Caco-2 (cell line): ENCODE measurements at regions not wholly inside any gene's neighbourhood (a gene's known extent, or its start where the extent isn't known, plus 50 kb on each side); places are given as distances from the start of the nearest gene placed in this dataset.
"Not testable (repeated sequence)": the region's sequence is repeated elsewhere in the genome, so short reads cannot be mapped to it uniquely, and the experiment has no call there.

Source experiments
- BruUV-seq: library from RNA; stranded (reverse); fragments of 400-500 nt; replicated peaks from 2 replicates; lab custom pipeline; 2021; lab: Mats Ljungman, UMichigan
- CTCF ChIA-PET: fragments of 300-600 bp; sonication (Branson Sonifier 250); formaldehyde crosslinking; loops from one replicate; lab custom pipeline; 2022; ENCODE audit warnings: antibody characterized with exemption; lab: Charles Lee
- POLR2A ChIA-PET: fragments of 300-600 bp; sonication (Branson Sonifier 250); formaldehyde crosslinking; loops from one replicate; lab custom pipeline; 2022; ENCODE audit warnings: antibody characterized with exemption; lab: Charles Lee
- DNase-seq, 2 experiments: peaks; one replicate each; pipeline versions ENCODE4 v3.0.0 to v3.0.0-alpha.2; 2020 to 2022
- H3K27me3 ChIP-seq: replicated peaks from 2 replicates; pipeline ENCODE4 v1.6.0; 2011; ENCODE audit warnings: low read length; ENCODE audit not compliant: control insufficient read depth, insufficient read depth
- H3K36me3 ChIP-seq: 2 replicates; pipeline ENCODE4 v1.5.1; 2011; ENCODE audit warnings: low read length; ENCODE audit not compliant: control insufficient read depth, insufficient read depth
- H3K4me1 ChIP-seq: fragments of 250-450 bp; sonication (Bioruptor Pico); 2 replicates; pipeline ENCODE4 v1.5.1; 2020; ENCODE audit warnings: mild to moderate bottlenecking
- H3K4me3 ChIP-seq: 2 replicates; pipeline ENCODE4 v1.5.1; 2011; ENCODE audit warnings: low read depth, mild to moderate bottlenecking, control low read depth, low read length
- H3K9me3 ChIP-seq: fragments of 250-450 bp; sonication (Bioruptor Pico); 2 replicates; pipeline ENCODE4 v1.5.1; 2020; ENCODE audit warnings: mild to moderate bottlenecking, moderate library complexity
- H3K27ac Mint-ChIP-seq: one replicate; pipeline ENCODE4 v1.8.0; 2022; ENCODE audit warnings: mixed read lengths; ENCODE audit not compliant: unreplicated experiment
- H3K27me3 Mint-ChIP-seq: one replicate; pipeline ENCODE4 v1.8.0; 2022; ENCODE audit warnings: mixed read lengths; ENCODE audit not compliant: insufficient read depth, unreplicated experiment
- H3K36me3 Mint-ChIP-seq: one replicate; pipeline ENCODE4 v1.8.0; 2022; ENCODE audit warnings: mild to moderate bottlenecking, mixed read lengths; ENCODE audit not compliant: insufficient read depth, unreplicated experiment
- H3K4me1 Mint-ChIP-seq: one replicate; pipeline ENCODE4 v1.8.0; 2022; ENCODE audit warnings: low read depth, mixed read lengths; ENCODE audit not compliant: unreplicated experiment
- H3K4me3 Mint-ChIP-seq: one replicate; pipeline ENCODE4 v1.8.0; 2022; ENCODE audit warnings: mild to moderate bottlenecking, moderate library complexity, mixed read lengths; ENCODE audit not compliant: unreplicated experiment
- H3K9me3 Mint-ChIP-seq: one replicate; pipeline ENCODE4 v1.8.0; 2022; ENCODE audit warnings: mixed read lengths; ENCODE audit not compliant: unreplicated experiment
- CTCF ChIP-seq, 2 experiments: fragments of 200-600 bp in 1 of 2; IDR thresholded peaks; 1 replicate in 1 of 2; 2 replicates in 1 of 2; pipeline versions ENCODE4 v1.5.1 to v1.8.0; 2011 to 2022; ENCODE audit warnings: antibody characterized with exemption in 1 of 2, control low read depth in 1 of 2, inconsistent platforms in 1 of 2, low read depth in 1 of 2, low read length in 1 of 2, mild to moderate bottlenecking in 1 of 2, moderate library complexity in 1 of 2; ENCODE audit not compliant: insufficient read depth in 1 of 2, severe bottlenecking in 1 of 2, unreplicated experiment in 1 of 2
- intact Hi-C: fragments of 100-400 bp; cut with micrococcal nuclease; formaldehyde crosslinking; loops from one replicate; pipeline ENCODE4 v1.10.0; 2022; ENCODE audit not compliant: unreplicated experiment

- H3K27me3 ChIP-seq: no peaks in the 10 kb centered on the region
- no peak for TF ChIP-seq CTCF (IDR thresholded peaks at IDR 0.05; ENCODE audit: insufficient read depth in 1 of 2, low read depth in 1 of 2, low read length in 1 of 2, severe bottlenecking in 1 of 2, unreplicated experiment in 1 of 2)
- no peaks in the 10 kb centered on the region for H3K9me3 ChIP-seq
- intact Hi-C loops: no loop called here
- no peak for DNase-seq
- H3K4me1 Mint-ChIP-seq: no peaks in the 10 kb centered on the region
- H3K9me3 Mint-ChIP-seq: peaks cover 63% of the 10 kb centered on the region
- H3K27me3 Mint-ChIP-seq: no peaks in the 10 kb centered on the region
- CTCF ChIA-PET: no interaction called here
- POLR2A ChIA-PET: no interaction called here
- no peak overlapping the region for H3K27ac Mint-ChIP-seq
- no peaks in the 10 kb centered on the region for H3K36me3 ChIP-seq
- no peak overlapping the region for H3K4me3 Mint-ChIP-seq
- no peak overlapping the region for H3K4me3 ChIP-seq
- no TSS peak for BruUV-seq
- H3K36me3 Mint-ChIP-seq: no peaks in the 10 kb centered on the region
- H3K4me1 ChIP-seq: no peaks in the 10 kb centered on the region
Observed at GRCh38 chr12:37547611-37548010, 769.0 kb upstream of the ALG10B start.

- Histone ChIP-seq H3K9me3 (no peaks in the 10 kb centered on the region), H3K27me3 (no peaks in the 10 kb centered on the region), H3K4me1 (no peaks in the 10 kb centered on the region), H3K4me3 (no peak overlapping the region), H3K36me3 (no peaks in the 10 kb centered on the region)
- no TSS peak for BruUV-seq
- H3K27me3 Mint-ChIP-seq: no peaks in the 10 kb centered on the region
- DNase-seq: no peak
- POLR2A ChIA-PET: no interaction called here
- H3K4me1 Mint-ChIP-seq: no peaks in the 10 kb centered on the region
- CTCF ChIA-PET: no interaction called here
- intact Hi-C loops: no loop called here
- no peak overlapping the region for H3K27ac Mint-ChIP-seq
- no peak for TF ChIP-seq CTCF (IDR thresholded peaks at IDR 0.05; ENCODE audit: insufficient read depth in 1 of 2, low read depth in 1 of 2, low read length in 1 of 2, severe bottlenecking in 1 of 2, unreplicated experiment in 1 of 2)
- H3K36me3 Mint-ChIP-seq: no peaks in the 10 kb centered on the region
- H3K4me3 Mint-ChIP-seq: no peak overlapping the region
- H3K9me3 Mint-ChIP-seq: peaks cover 59% of the 10 kb centered on the region
Observed at GRCh38 chr12:37548266-37548805, 768.2 kb upstream of the ALG10B start.

GRCh38 chr12:37556957-37557356 lies 759.6 kb upstream of the ALG10B start:
- intact Hi-C loops, H3K36me3 Mint-ChIP-seq, H3K27me3 Mint-ChIP-seq, H3K4me3 ChIP-seq, H3K36me3 ChIP-seq, POLR2A ChIA-PET, H3K27ac Mint-ChIP-seq, BruUV-seq, H3K4me1 Mint-ChIP-seq, CTCF ChIA-PET, DNase-seq, H3K4me1 ChIP-seq, H3K9me3 ChIP-seq, H3K27me3 ChIP-seq, H3K4me3 Mint-ChIP-seq: not testable (repeated sequence)
- H3K9me3 Mint-ChIP-seq: peaks cover 12% of the 10 kb centered on the region

- H3K27me3 Mint-ChIP-seq: no peaks in the 10 kb centered on the region
- no peak overlapping the region for H3K4me3 Mint-ChIP-seq
- BruUV-seq: no TSS peak
- TF ChIP-seq CTCF (IDR thresholded peaks at IDR 0.05; ENCODE audit: insufficient read depth in 1 of 2, low read depth in 1 of 2, low read length in 1 of 2, severe bottlenecking in 1 of 2, unreplicated experiment in 1 of 2): no peak
- H3K9me3 Mint-ChIP-seq: peaks cover 28% of the 10 kb centered on the region
- ChIA-PET POLR2A (no interaction called here), CTCF (no interaction called here)
- Histone ChIP-seq H3K9me3 (no peaks in the 10 kb centered on the region), H3K36me3 (no peaks in the 10 kb centered on the region), H3K4me1 (no peaks in the 10 kb centered on the region), H3K4me3 (no peak overlapping the region), H3K27me3 (no peaks in the 10 kb centered on the region)
- H3K27ac Mint-ChIP-seq: no peak overlapping the region
- intact Hi-C loops: no loop called here
- no peaks in the 10 kb centered on the region for H3K4me1 Mint-ChIP-seq
- DNase-seq: no peak
- no peaks in the 10 kb centered on the region for H3K36me3 Mint-ChIP-seq
Observed at GRCh38 chr12:37565112-37565511, 751.5 kb upstream of the ALG10B start.

GRCh38 chr12:37570547-37570946 lies 746.0 kb upstream of the ALG10B start:
- H3K4me3 ChIP-seq, H3K27me3 ChIP-seq, H3K4me1 Mint-ChIP-seq, H3K27me3 Mint-ChIP-seq, BruUV-seq, CTCF ChIA-PET, H3K36me3 ChIP-seq, POLR2A ChIA-PET, H3K4me3 Mint-ChIP-seq, H3K27ac Mint-ChIP-seq, intact Hi-C loops, H3K36me3 Mint-ChIP-seq, H3K9me3 ChIP-seq, H3K4me1 ChIP-seq, DNase-seq: not testable (repeated sequence)
- H3K9me3 Mint-ChIP-seq: peaks cover 33% of the 10 kb centered on the region
